ENCODE measurements at regions not wholly inside any gene's neighbourhood (a gene's known extent, or its start where the extent isn't known, plus 50 kb on each side); places are given as distances from the start of the nearest gene placed in this dataset.

GRCh38 chr2:155866477-155866876, 466.0 kb downstream of the NR4A2 start:
- H3K4me1 Mint-ChIP-seq (ENCODE audit: low read depth, unreplicated experiment): no peaks in the 10 kb centered on the region
- TF ChIP-seq CTCF (IDR thresholded peaks at IDR 0.05; ENCODE audit: insufficient read depth in 1 of 2, low read depth in 1 of 2, low read length in 1 of 2, severe bottlenecking in 1 of 2, unreplicated experiment in 1 of 2): no peak
- Histone ChIP-seq H3K27me3 (replicated peaks; ENCODE audit: control insufficient read depth, insufficient read depth, low read length) (no peaks in the 10 kb centered on the region), H3K36me3 (ENCODE audit: control insufficient read depth, insufficient read depth, low read length) (no peaks in the 10 kb centered on the region), H3K4me1 (no peaks in the 10 kb centered on the region), H3K4me3 (ENCODE audit: low read depth, low read length) (no peak overlapping the region), H3K9me3 (no peaks in the 10 kb centered on the region)
- H3K36me3 Mint-ChIP-seq (ENCODE audit: insufficient read depth, unreplicated experiment): no peaks in the 10 kb centered on the region
- intact Hi-C loops (cut with micrococcal nuclease; ENCODE audit: unreplicated experiment): no loop called here
- no peak for DNase-seq
- H3K27me3 Mint-ChIP-seq (ENCODE audit: insufficient read depth, unreplicated experiment): no peaks in the 10 kb centered on the region
- BruUV-seq (replicated peaks): no TSS peak
- ChIA-PET CTCF (no interaction called here), POLR2A (no interaction called here)
- no peak overlapping the region for H3K27ac Mint-ChIP-seq (ENCODE audit: unreplicated experiment)
- no peaks in the 10 kb centered on the region for H3K9me3 Mint-ChIP-seq (ENCODE audit: unreplicated experiment)
- no peak overlapping the region for H3K4me3 Mint-ChIP-seq (ENCODE audit: unreplicated experiment)

- no peak for DNase-seq
- no peaks in the 10 kb centered on the region for H3K27me3 Mint-ChIP-seq (ENCODE audit: insufficient read depth, unreplicated experiment)
- CTCF ChIA-PET: no interaction called here
Measured at GRCh38 chr2:155852156-155852555, 480.4 kb downstream of the NR4A2 start.

GRCh38 chr2:155846259-155846658, 486.3 kb downstream of the NR4A2 start:
- no peak for TF ChIP-seq CTCF (IDR thresholded peaks at IDR 0.05; ENCODE audit: insufficient read depth in 1 of 2, low read depth in 1 of 2, low read length in 1 of 2, severe bottlenecking in 1 of 2, unreplicated experiment in 1 of 2)
- Mint-ChIP-seq H3K36me3 (ENCODE audit: insufficient read depth, unreplicated experiment) (no peaks in the 10 kb centered on the region), H3K4me1 (ENCODE audit: low read depth, unreplicated experiment) (peaks cover 5% of the 10 kb centered on the region), H3K27me3 (ENCODE audit: insufficient read depth, unreplicated experiment) (no peaks in the 10 kb centered on the region), H3K27ac (ENCODE audit: unreplicated experiment) (no peak overlapping the region), H3K9me3 (ENCODE audit: unreplicated experiment) (peaks cover 7% of the 10 kb centered on the region), H3K4me3 (ENCODE audit: unreplicated experiment) (no peak overlapping the region)
- ChIA-PET POLR2A (no interaction called here), CTCF (no interaction called here)
- Histone ChIP-seq H3K27me3 (replicated peaks; ENCODE audit: control insufficient read depth, insufficient read depth, low read length) (no peaks in the 10 kb centered on the region), H3K4me3 (ENCODE audit: low read depth, low read length) (no peak overlapping the region), H3K4me1 (peaks cover 7% of the 10 kb centered on the region), H3K36me3 (ENCODE audit: control insufficient read depth, insufficient read depth, low read length) (no peaks in the 10 kb centered on the region), H3K9me3 (no peaks in the 10 kb centered on the region)
- intact Hi-C loops (cut with micrococcal nuclease; ENCODE audit: unreplicated experiment): no loop called here
- BruUV-seq (replicated peaks): no TSS peak
- DNase-seq: no peak

More at GRCh38 chr2:155852156-155852555, 480.4 kb downstream of the NR4A2 start:
- H3K4me3 ChIP-seq (ENCODE audit: low read depth, low read length): no peak overlapping the region
- POLR2A ChIA-PET: no interaction called here
- TF ChIP-seq CTCF (IDR thresholded peaks at IDR 0.05; ENCODE audit: insufficient read depth in 1 of 2, low read depth in 1 of 2, low read length in 1 of 2, severe bottlenecking in 1 of 2, unreplicated experiment in 1 of 2): no peak
- H3K4me3 Mint-ChIP-seq (ENCODE audit: unreplicated experiment): no peak overlapping the region
- BruUV-seq (replicated peaks): no TSS peak
- no peaks in the 10 kb centered on the region for H3K27me3 ChIP-seq (replicated peaks; ENCODE audit: control insufficient read depth, insufficient read depth, low read length)
- H3K36me3 Mint-ChIP-seq (ENCODE audit: insufficient read depth, unreplicated experiment): no peaks in the 10 kb centered on the region
- H3K9me3 ChIP-seq: no peaks in the 10 kb centered on the region
- peaks cover 5% of the 10 kb centered on the region for H3K4me1 Mint-ChIP-seq (ENCODE audit: low read depth, unreplicated experiment)
- no peaks in the 10 kb centered on the region for H3K36me3 ChIP-seq (ENCODE audit: control insufficient read depth, insufficient read depth, low read length)
- no peaks in the 10 kb centered on the region for H3K9me3 Mint-ChIP-seq (ENCODE audit: unreplicated experiment)
- intact Hi-C loops (cut with micrococcal nuclease; ENCODE audit: unreplicated experiment): no loop called here
- H3K4me1 ChIP-seq: peaks cover 7% of the 10 kb centered on the region
- no peak overlapping the region for H3K27ac Mint-ChIP-seq (ENCODE audit: unreplicated experiment)

Measured in Caco-2 (cell line).